IMR-90 (cell line): ENCODE measurements at regions not wholly inside any gene's neighbourhood (a gene's known extent, or its start where the extent isn't known, plus 50 kb on each side); places are given as distances from the start of the nearest gene placed in this dataset.

ENCODE experiments used
- ATAC-seq: fragments of 200-7000 bp; cut with Tn5 transposase; 2 replicates; pipeline ENCODE4 v1.9.1; 2020; ENCODE audit warnings: low read depth, mild to moderate bottlenecking, moderate library complexity
- BruUV-seq: library from RNA; stranded (reverse); fragments of 400-500 nt; replicated peaks from 2 replicates; lab custom pipeline; 2021; lab: Mats Ljungman, UMichigan
- CTCF ChIA-PET: fragments of 300-600 bp; formaldehyde crosslinking; extraction: SDS; loops from one replicate; lab custom pipeline; 2021; ENCODE audit warnings: antibody characterized with exemption; lab: Yijun Ruan, JAX
- POLR2A ChIA-PET: fragments of 300-600 bp; sonication (Branson Sonifier 250); formaldehyde crosslinking; loops from one replicate; lab custom pipeline; 2022; ENCODE audit warnings: antibody characterized with exemption; ENCODE audit not compliant: unreplicated experiment; lab: Charles Lee
- DNase-seq: peaks from one replicate; pipeline ENCODE4 v3.0.0; 2013
- H2AFZ ChIP-seq: replicated peaks from 2 replicates; pipeline ENCODE3; 2013; ENCODE audit warnings: low read length, mild to moderate bottlenecking; ENCODE audit not compliant: poor library complexity
- H2AK5ac ChIP-seq: 2 replicates; pipeline ENCODE4 v1.6.1; 2013; ENCODE audit warnings: low read depth, low read length, inconsistent platforms
- H2AK9ac ChIP-seq: replicated peaks from 2 replicates; pipeline ENCODE3; 2013; ENCODE audit warnings: mild to moderate bottlenecking, low read depth, low read length, moderate library complexity; ENCODE audit not compliant: poor library complexity
- H2BK120ac ChIP-seq: 2 replicates; pipeline ENCODE4 v1.6.1; 2013; ENCODE audit warnings: low read depth, low read length, inconsistent platforms
- H2BK15ac ChIP-seq: 3 replicates; pipeline ENCODE4 v1.6.1; 2013; ENCODE audit warnings: low read depth, low read length, inconsistent platforms
- H2BK20ac ChIP-seq: 2 replicates; pipeline ENCODE4 v1.6.1; 2013; ENCODE audit warnings: low read depth, mild to moderate bottlenecking, inconsistent platforms, low read length, moderate library complexity
- H2BK5ac ChIP-seq: 2 replicates; pipeline ENCODE4 v1.6.1; 2013; ENCODE audit warnings: mild to moderate bottlenecking, low read depth, low read length, inconsistent platforms; ENCODE audit not compliant: poor library complexity, severe bottlenecking
- H3K14ac ChIP-seq: replicated peaks from 2 replicates; pipeline ENCODE4 v1.6.1; 2013; ENCODE audit warnings: low read depth, low read length, inconsistent platforms
- H3K18ac ChIP-seq: 2 replicates; pipeline ENCODE4 v1.6.1; 2013; ENCODE audit warnings: low read depth, low read length, control low read depth
- H3K23ac ChIP-seq: 2 replicates; pipeline ENCODE4 v1.6.1; 2013; ENCODE audit warnings: low read depth, low read length, inconsistent platforms
- H3K27ac ChIP-seq: 2 replicates; pipeline ENCODE4 v1.5.1; 2013; ENCODE audit warnings: mild to moderate bottlenecking, control low read depth, low read length; ENCODE audit not compliant: insufficient read depth
- H3K27me3 ChIP-seq: 2 replicates; pipeline ENCODE4 v1.6.1; 2013; ENCODE audit warnings: low read length; ENCODE audit not compliant: control insufficient read depth, insufficient read depth
- H3K36me3 ChIP-seq: 2 replicates; pipeline ENCODE4 v1.6.1; 2013; ENCODE audit warnings: low read length, mixed read lengths; ENCODE audit not compliant: control insufficient read depth, insufficient read depth
- H3K4ac ChIP-seq: 2 replicates; pipeline ENCODE4 v1.6.1; 2013; ENCODE audit warnings: low read depth, low read length, inconsistent platforms
- H3K4me1 ChIP-seq: 2 replicates; pipeline ENCODE4 v1.6.1; 2013; ENCODE audit warnings: low read length, mixed read lengths; ENCODE audit not compliant: control insufficient read depth, insufficient read depth
- H3K4me2 ChIP-seq: 2 replicates; pipeline ENCODE4 v1.6.1; 2013; ENCODE audit warnings: low read depth, mild to moderate bottlenecking, control low read depth, low read length, moderate library complexity
- H3K4me3 ChIP-seq: 2 replicates; pipeline ENCODE4 v1.5.1; 2013; ENCODE audit warnings: low read depth, mild to moderate bottlenecking, control low read depth, low read length, moderate library complexity; ENCODE audit not compliant: insufficient read depth
- H3K56ac ChIP-seq: 2 replicates; pipeline ENCODE4 v1.6.1; 2013; ENCODE audit warnings: low read length, inconsistent platforms; ENCODE audit not compliant: insufficient read depth; ENCODE audit errors: extremely low read depth
- H3K79me1 ChIP-seq, 2 experiments: 2 replicates each; pipeline ENCODE4 v1.6.1; 2013; ENCODE audit warnings: low read length in 2 of 2, inconsistent platforms in 1 of 2, low read depth in 1 of 2
- H3K9ac ChIP-seq: 2 replicates; pipeline ENCODE4 v1.6.1; 2013; ENCODE audit warnings: low read depth, low read length, control low read depth
- H3K9me1 ChIP-seq: 2 replicates; pipeline ENCODE4 v1.6.1; 2013; ENCODE audit warnings: low read length, inconsistent platforms; ENCODE audit not compliant: insufficient read depth
- H3K9me3 ChIP-seq: 2 replicates; pipeline ENCODE4 v1.6.1; 2013; ENCODE audit warnings: low read length; ENCODE audit not compliant: control insufficient read depth, insufficient read depth
- H4K20me1 ChIP-seq: 2 replicates; pipeline ENCODE4 v1.6.1; 2013; ENCODE audit warnings: low read length, inconsistent platforms; ENCODE audit not compliant: insufficient read depth
- H4K5ac ChIP-seq: 2 replicates; pipeline ENCODE4 v1.6.1; 2013; ENCODE audit warnings: mild to moderate bottlenecking, low read depth, low read length, control low read depth
- H4K8ac ChIP-seq, 2 experiments: 2 replicates each; pipeline ENCODE4 v1.6.1; 2013; ENCODE audit warnings: low read depth in 2 of 2, low read length in 2 of 2, control low read depth in 1 of 2, inconsistent platforms in 1 of 2
- H4K91ac ChIP-seq: 2 replicates; pipeline ENCODE4 v1.6.1; 2013; ENCODE audit warnings: low read depth, low read length, inconsistent platforms; ENCODE audit not compliant: insufficient read depth
- BHLHE40 ChIP-seq: fragments of 150-350 bp; IDR thresholded peaks from 2 replicates; pipeline ENCODE4 v1.6.1; 2016; ENCODE audit warnings: mild to moderate bottlenecking, low read depth, low read length
- CEBPB ChIP-seq: IDR thresholded peaks from 2 replicates; pipeline ENCODE4 v1.6.1; 2012; ENCODE audit warnings: low read depth, low read length, improper control_type of control experiment
- CHD1 ChIP-seq: IDR thresholded peaks from 2 replicates; pipeline ENCODE4 v1.6.1; 2012; ENCODE audit warnings: low read depth, low read length, improper control_type of control experiment
- ELK1 ChIP-seq: fragments of 150-350 bp; IDR thresholded peaks from 2 replicates; pipeline ENCODE4 v1.6.1; 2016; ENCODE audit warnings: low read depth, mild to moderate bottlenecking, low read length, moderate library complexity, borderline replicate concordance
- FOS ChIP-seq: fragments of 150-350 bp; IDR thresholded peaks from 2 replicates; pipeline ENCODE4 v1.6.1; 2016; ENCODE audit warnings: low read depth, low read length
- MAFK ChIP-seq: IDR thresholded peaks from 2 replicates; pipeline ENCODE4 v1.6.1; 2012; ENCODE audit warnings: low read depth, low read length, improper control_type of control experiment
- MAZ ChIP-seq: IDR thresholded peaks from 2 replicates; pipeline ENCODE4 v1.6.1; 2012; ENCODE audit warnings: low read depth, mild to moderate bottlenecking, low read length, improper control_type of control experiment, moderate library complexity, borderline replicate concordance
- MXI1 ChIP-seq: IDR thresholded peaks from 2 replicates; pipeline ENCODE4 v1.6.1; 2012; ENCODE audit warnings: low read depth, mild to moderate bottlenecking, low read length, moderate library complexity, borderline replicate concordance
- NFE2L2 ChIP-seq: fragments of 150-350 bp; IDR thresholded peaks from 2 replicates; pipeline ENCODE4 v1.6.1; 2016; ENCODE audit warnings: low read depth, mild to moderate bottlenecking, low read length
- POLR2A ChIP-seq: IDR thresholded peaks from 2 replicates; pipeline ENCODE4 v1.6.1; 2012; ENCODE audit warnings: mild to moderate bottlenecking, low read depth, low read length
- RAD21 ChIP-seq: IDR thresholded peaks from 2 replicates; pipeline ENCODE4 v1.6.1; 2012; ENCODE audit warnings: low read length, improper control_type of control experiment
- RCOR1 ChIP-seq: IDR thresholded peaks from 2 replicates; pipeline ENCODE4 v1.6.1; 2012; ENCODE audit warnings: mild to moderate bottlenecking, low read length, improper control_type of control experiment; ENCODE audit not compliant: insufficient replicate concordance
- RFX5 ChIP-seq: IDR thresholded peaks from 2 replicates; pipeline ENCODE4 v1.8.0; 2012; ENCODE audit warnings: low read depth, mild to moderate bottlenecking, low read length, moderate library complexity
- SMC3 ChIP-seq: fragments of 150-350 bp; IDR thresholded peaks from 2 replicates; pipeline ENCODE4 v1.6.1; 2016; ENCODE audit warnings: low read depth, mild to moderate bottlenecking, antibody characterized with exemption, low read length, moderate library complexity
- USF2 ChIP-seq: fragments of 150-350 bp; IDR thresholded peaks from 2 replicates; pipeline ENCODE4 v1.6.1; 2017; ENCODE audit warnings: mild to moderate bottlenecking, antibody characterized with exemption, low read length, low read depth
- WGBS, 2 experiments: methylation state at CpG; one replicate each; pipeline versions ENCODE4 v1.1.5 to v1.1.7; 2013; ENCODE audit warnings: missing lambda C conversion rate in 2 of 2; ENCODE audit not compliant: insufficient read length in 1 of 2; ENCODE audit errors: extremely low coverage in 2 of 2; 5-methylcytosine and 5-hydroxymethylcytosine counted together
- dilution Hi-C: fragments of 300-500 bp; cut with HindIII; formaldehyde crosslinking; loops from one replicate; pipeline ENCODE4 v1.14.3; 2018; ENCODE audit warnings: low sequenced_read_pairs; ENCODE audit not compliant: unreplicated experiment
- in situ Hi-C: fragments of 300-500 bp; cut with MboI; formaldehyde crosslinking; loops from 3 replicates; pipeline ENCODE4 v1.14.3; 2019; ENCODE audit warnings: low sequenced_read_pairs, inconsistent platforms, mixed read lengths
- intact Hi-C: fragments of 100-400 bp; cut with micrococcal nuclease; formaldehyde crosslinking; loops from 2 replicates; pipeline ENCODE4 v1.10.0; 2022
- TF ChIP-seq, protein P1 (sequence below): conservative IDR thresholded peaks from 2 replicates; pipeline ENCODE4 v1.5.1; 2012; ENCODE audit warnings: mild to moderate bottlenecking, low read depth, low read length, improper control_type of control experiment

DNA sequence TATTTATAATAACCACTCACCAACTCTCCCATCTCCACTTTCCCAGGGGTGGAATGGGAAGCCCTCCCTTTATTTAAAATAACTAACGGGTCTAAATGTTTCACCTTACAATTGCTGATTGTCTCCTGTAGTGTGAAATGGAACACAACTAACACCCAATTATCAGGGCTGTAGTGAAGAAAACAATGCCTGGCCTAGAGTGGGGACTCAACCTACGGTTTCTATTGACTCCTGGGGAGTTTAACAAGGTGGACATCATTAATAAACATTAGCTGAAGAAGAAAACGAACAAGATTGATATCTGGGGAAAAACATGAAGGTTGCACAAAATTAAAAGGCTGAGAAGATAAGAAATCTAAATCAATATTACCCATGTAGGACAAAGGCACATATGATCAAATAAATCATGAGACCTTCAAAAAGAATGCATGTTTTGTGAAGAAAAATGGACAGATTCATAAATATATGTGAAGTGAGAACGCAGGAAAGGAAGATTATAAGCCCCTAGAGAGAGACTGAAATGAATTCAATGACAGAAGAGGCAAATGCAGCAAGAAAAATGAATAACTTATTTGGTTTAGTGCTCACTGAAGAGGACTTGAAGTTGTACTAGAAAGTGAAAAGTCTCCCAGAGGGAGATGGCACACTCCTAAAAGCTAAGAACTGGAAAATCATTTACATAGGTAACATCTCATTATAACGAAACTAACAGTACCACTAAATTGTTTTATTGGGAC, 593.0 kb upstream of the AADAT start:
- no peak overlapping the region for H3K4me3 ChIP-seq
- in situ Hi-C loops (no loop called here), dilution Hi-C loops (no loop called here), intact Hi-C loops (no loop called here)
- ATAC-seq (no peak), DNase-seq (no peak)
- no peak overlapping the region for H3K27ac ChIP-seq
- no peak overlapping the region for H4K91ac ChIP-seq
- H3K79me1 ChIP-seq = no peaks in the 10 kb centered on the region
- no peak overlapping the region for H3K9ac ChIP-seq
- H3K56ac ChIP-seq = no peak overlapping the region
- no peak overlapping the region for H2BK120ac ChIP-seq
- H3K27me3 ChIP-seq = no peaks in the 10 kb centered on the region
- no peak overlapping the region for H2BK20ac ChIP-seq
- H3K4me1 ChIP-seq = no peaks in the 10 kb centered on the region
- H3K4ac ChIP-seq = no peak overlapping the region
- H2BK15ac ChIP-seq = no peak overlapping the region
- H3K9me1 ChIP-seq = no peaks in the 10 kb centered on the region
- TF ChIP-seq SMC3 = no peak
- TF ChIP-seq MAZ = no peak
- no peak for TF ChIP-seq POLR2A
- no peak for TF ChIP-seq FOS
- TF ChIP-seq CEBPB = no peak
- no peak for TF ChIP-seq NFE2L2
- no peak for TF ChIP-seq CHD1
- TF ChIP-seq MXI1 = no peak
- TF ChIP-seq ELK1 = no peak
- TF ChIP-seq, protein P1, sequence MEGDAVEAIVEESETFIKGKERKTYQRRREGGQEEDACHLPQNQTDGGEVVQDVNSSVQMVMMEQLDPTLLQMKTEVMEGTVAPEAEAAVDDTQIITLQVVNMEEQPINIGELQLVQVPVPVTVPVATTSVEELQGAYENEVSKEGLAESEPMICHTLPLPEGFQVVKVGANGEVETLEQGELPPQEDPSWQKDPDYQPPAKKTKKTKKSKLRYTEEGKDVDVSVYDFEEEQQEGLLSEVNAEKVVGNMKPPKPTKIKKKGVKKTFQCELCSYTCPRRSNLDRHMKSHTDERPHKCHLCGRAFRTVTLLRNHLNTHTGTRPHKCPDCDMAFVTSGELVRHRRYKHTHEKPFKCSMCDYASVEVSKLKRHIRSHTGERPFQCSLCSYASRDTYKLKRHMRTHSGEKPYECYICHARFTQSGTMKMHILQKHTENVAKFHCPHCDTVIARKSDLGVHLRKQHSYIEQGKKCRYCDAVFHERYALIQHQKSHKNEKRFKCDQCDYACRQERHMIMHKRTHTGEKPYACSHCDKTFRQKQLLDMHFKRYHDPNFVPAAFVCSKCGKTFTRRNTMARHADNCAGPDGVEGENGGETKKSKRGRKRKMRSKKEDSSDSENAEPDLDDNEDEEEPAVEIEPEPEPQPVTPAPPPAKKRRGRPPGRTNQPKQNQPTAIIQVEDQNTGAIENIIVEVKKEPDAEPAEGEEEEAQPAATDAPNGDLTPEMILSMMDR = no peak
- no peak for TF ChIP-seq BHLHE40
- TF ChIP-seq RCOR1 = no peak
- TF ChIP-seq USF2 = no peak
- TF ChIP-seq RAD21 = no peak
- TF ChIP-seq RFX5 = no peak
- no peak for TF ChIP-seq MAFK
- H3K9me3 ChIP-seq = peaks cover 5% of the 10 kb centered on the region; the same call in 1 of the 2 replicates
- WGBS, 2 experiments = 0% methylated on average over 1 of the region's 5 CpGs; no CpG with 5 or more reads in 1 of the 2 experiments
- H4K20me1 ChIP-seq = no peaks in the 10 kb centered on the region
- no peak overlapping the region for H3K14ac ChIP-seq
- H2AFZ ChIP-seq = no peak overlapping the region
- no peak overlapping the region for H2AK5ac ChIP-seq
- POLR2A ChIA-PET = no interaction called here
- no peaks in the 10 kb centered on the region for H3K36me3 ChIP-seq
- BruUV-seq = no TSS peak
- H4K5ac ChIP-seq = no peak overlapping the region
- CTCF ChIA-PET = no interaction called here
- no peak overlapping the region for H4K8ac ChIP-seq
- no peak overlapping the region for H2AK9ac ChIP-seq
- no peak overlapping the region for H3K4me2 ChIP-seq
- no peak overlapping the region for H3K23ac ChIP-seq
- H2BK5ac ChIP-seq = no peak overlapping the region
- H3K18ac ChIP-seq = no peak overlapping the region
